K562 (cell line): ENCODE measurements at regions not wholly inside any gene's neighbourhood (a gene's known extent, or its start where the extent isn't known, plus 50 kb on each side); places are given as distances from the start of the nearest gene placed in this dataset.

Experiments used
- ATAC-seq: fragments of 200-7000 bp; cut with Tn5 transposase; 3 replicates; pipeline ENCODE4 v1.9.1; 2020; ENCODE audit warnings: moderate library complexity
- BruUV-seq: library from RNA; stranded (reverse); fragments of 400-500 nt; replicated peaks from 2 replicates; lab custom pipeline; 2021; lab: Mats Ljungman, UMichigan
- CTCF ChIA-PET: fragments of 300-600 bp; formaldehyde crosslinking; extraction: SDS; loops from one replicate; lab custom pipeline; 2021; ENCODE audit warnings: low intra/inter-chr PET ratio; lab: Yijun Ruan, JAX
- POLR2A ChIA-PET: fragments of 300-600, 350-650 bp; sonication (Branson Sonifier 250); formaldehyde crosslinking; extraction: SDS; loops from one replicate; lab custom pipeline; 2021; ENCODE audit warnings: antibody characterized with exemption, inconsistent platforms; lab: Yijun Ruan, JAX
- DNase-seq, 4 experiments: peaks; one replicate each; pipeline versions ENCODE4 v3.0.0 to v3.0.0-alpha.2; 2011 to 2018; ENCODE audit warnings: low spot score in 3 of 4, mixed read lengths in 3 of 4; ENCODE audit errors: extremely low read depth in 1 of 4
- FAIRE-seq: peaks from 2 replicates; lab custom pipeline; 2011; peaks lifted over from hg19 to GRCh38; lab: Jason Lieb, UNC
- H2AFZ ChIP-seq: 2 replicates; pipeline ENCODE4 v1.6.0; 2011; ENCODE audit warnings: low read depth, low read length, control low read depth, inconsistent platforms
- H3K27ac ChIP-seq: fragments of 200-600 bp; 3 replicates; pipeline ENCODE4 v1.8.0; 2011; ENCODE audit warnings: low read depth, mild to moderate bottlenecking, control low read depth, inconsistent platforms, low read length, moderate library complexity, mixed read lengths; ENCODE audit errors: extremely low read depth
- H3K27me3 ChIP-seq, 2 experiments: fragments of 300-600 bp in 1 of 2; 2 replicates in 1 of 2; 3 replicates in 1 of 2; pipeline versions ENCODE4 v1.6.0 to v1.8.0; 2011; ENCODE audit warnings: inconsistent platforms in 2 of 2, low read length in 2 of 2, mild to moderate bottlenecking in 1 of 2, mixed read lengths in 1 of 2, moderate library complexity in 1 of 2; ENCODE audit not compliant: control insufficient read depth in 2 of 2, insufficient read depth in 2 of 2
- H3K36me3 ChIP-seq: fragments of 300-600 bp; 3 replicates; pipeline ENCODE4 v1.8.0; 2011; ENCODE audit warnings: mild to moderate bottlenecking, low read length, inconsistent platforms; ENCODE audit not compliant: control insufficient read depth, insufficient read depth
- H3K4me1 ChIP-seq, 2 experiments: fragments of 200-600 bp in 1 of 2; replicated peaks in 1 of 2; 2 replicates in 1 of 2; 3 replicates in 1 of 2; pipeline versions ENCODE4 v1.5.1 to v1.8.0; 2011; ENCODE audit warnings: inconsistent platforms in 2 of 2, low read length in 2 of 2, mild to moderate bottlenecking in 1 of 2, mixed read lengths in 1 of 2, moderate library complexity in 1 of 2; ENCODE audit not compliant: control insufficient read depth in 2 of 2, insufficient read depth in 2 of 2
- H3K4me2 ChIP-seq: 2 replicates; pipeline ENCODE4 v1.6.1; 2011; ENCODE audit warnings: low read length, control low read depth, inconsistent platforms, mixed read lengths; ENCODE audit not compliant: insufficient read depth
- H3K4me3 ChIP-seq: fragments of 200-600 bp; sonication (generic), shearing (Covaris generic); 2 replicates; pipeline ENCODE4 v1.5.1; 2016; ENCODE audit warnings: control low read depth, inconsistent platforms
- H3K79me2 ChIP-seq: fragments of 200-600 bp; 3 replicates; pipeline ENCODE4 v1.8.0; 2011; ENCODE audit warnings: low read length, inconsistent platforms; ENCODE audit not compliant: control insufficient read depth, insufficient read depth
- H3K9ac ChIP-seq, 2 experiments: 2 replicates each; pipeline versions ENCODE4 v1.6.0 to v1.6.1; 2011; ENCODE audit warnings: low read depth in 2 of 2, low read length in 2 of 2, control low read depth in 1 of 2, inconsistent platforms in 1 of 2, mild to moderate bottlenecking in 1 of 2, mixed read lengths in 1 of 2; ENCODE audit not compliant: insufficient read depth in 1 of 2
- H3K9me1 ChIP-seq: one replicate; pipeline ENCODE4 v1.6.0; 2011; ENCODE audit warnings: inconsistent platforms, mild to moderate bottlenecking, low read length, moderate library complexity; ENCODE audit not compliant: control insufficient read depth, insufficient read depth
- H3K9me3 ChIP-seq: replicated peaks from 2 replicates; pipeline ENCODE4 v1.5.1; 2011; ENCODE audit warnings: low read depth, low read length, inconsistent platforms; ENCODE audit not compliant: control insufficient read depth, insufficient read depth
- H4K20me1 ChIP-seq: replicated peaks from 2 replicates; pipeline ENCODE4 v1.6.1; 2011; ENCODE audit warnings: low read length, inconsistent platforms, mixed read lengths; ENCODE audit not compliant: control insufficient read depth, insufficient read depth
- ARID3A ChIP-seq: IDR thresholded peaks from 2 replicates; pipeline ENCODE4 v1.6.1; 2012; ENCODE audit warnings: low read depth, low read length, improper control_type of control experiment, borderline replicate concordance
- E2F5 ChIP-seq: sonication (generic); formaldehyde crosslinking; IDR thresholded peaks from 2 replicates; pipeline ENCODE4 v1.8.0; 2022; ENCODE audit warnings: mild to moderate bottlenecking, missing genetic modification reagents
- PCBP1 ChIP-seq: fragments of 200-400 bp; formaldehyde crosslinking; IDR thresholded peaks from 2 replicates; pipeline ENCODE4 v1.6.1; 2018; ENCODE audit warnings: mild to moderate bottlenecking, low read depth, low read length; ENCODE audit not compliant: poor library complexity, severe bottlenecking
- TBP ChIP-seq: optimal IDR thresholded peaks from 2 replicates; pipeline ENCODE3; 2011; ENCODE audit warnings: low read depth, low read length, improper control_type of control experiment
- WGBS: fragments of 100-300 bp; shearing (Covaris generic); methylation state at CpG from one replicate; pipeline ENCODE4 v1.1.6; 2016; ENCODE audit warnings: low coverage, mixed read lengths; ENCODE audit not compliant: insufficient coverage; ENCODE audit errors: missing lambda C conversion rate; 5-methylcytosine and 5-hydroxymethylcytosine counted together
- in situ Hi-C: fragments of 300-500 bp; cut with MboI; formaldehyde crosslinking; loops from 4 replicates; pipeline ENCODE4 v1.15.0; 2018; ENCODE audit warnings: inconsistent platforms, mixed read lengths
- intact Hi-C: fragments of 100-400 bp; cut with micrococcal nuclease; formaldehyde crosslinking; loops from 2 replicates; pipeline ENCODE4 v1.14.2; 2022

- no peak for TF ChIP-seq TBP
- TF ChIP-seq PCBP1 = no peak
- TF ChIP-seq ARID3A = no peak
- TF ChIP-seq E2F5 = no peak
- ChIA-PET POLR2A (no interaction called here), CTCF (no interaction called here)
- Histone ChIP-seq H3K9ac (no peak overlapping the region), H3K27ac (no peak overlapping the region), H3K36me3 (no peaks in the 10 kb centered on the region), H2AFZ (no peak overlapping the region), H3K4me3 (no peak overlapping the region), H3K9me3 (no peaks in the 10 kb centered on the region), H3K27me3 (no peaks in the 10 kb centered on the region), H4K20me1 (no peaks in the 10 kb centered on the region), H3K79me2 (no peaks in the 10 kb centered on the region), H3K9me1 (no peaks in the 10 kb centered on the region), H3K4me2 (no peak overlapping the region), H3K4me1 (no peaks in the 10 kb centered on the region)
- ATAC-seq (no peak), DNase-seq (no peak), FAIRE-seq (no peak)
- 32% methylated on average over 3 of the region's 3 CpGs for WGBS
- BruUV-seq = no TSS peak
- in situ Hi-C loops (no loop called here), intact Hi-C loops (no loop called here)
Observed at GRCh38 chr20:52361650-52362049, 170.1 kb upstream of the ZFP64 start.
